GM18909 (cell line): ENCODE measurements at regions not wholly inside any gene's neighbourhood (a gene's known extent, or its start where the extent isn't known, plus 50 kb on each side); places are given as distances from the start of the nearest gene placed in this dataset.
"Not testable (repeated sequence)": the region's sequence is repeated elsewhere in the genome, so short reads cannot be mapped to it uniquely, and the experiment has no call there.

ENCODE experiments used
- ATAC-seq: cut with Tn5 transposase; IDR thresholded peaks from one replicate; pipeline ENCODE4 v1.9.1; 2021; ENCODE audit warnings: mild to moderate bottlenecking; ENCODE audit not compliant: unreplicated experiment, poor library complexity

GRCh38 chr5:89087128-89087527 lies 204.1 kb upstream of the MEF2C start:
- no peak for ATAC-seq

- no peak for ATAC-seq
Measured at GRCh38 chr5:89086390-89087086, 203.6 kb upstream of the MEF2C start.

DNA sequence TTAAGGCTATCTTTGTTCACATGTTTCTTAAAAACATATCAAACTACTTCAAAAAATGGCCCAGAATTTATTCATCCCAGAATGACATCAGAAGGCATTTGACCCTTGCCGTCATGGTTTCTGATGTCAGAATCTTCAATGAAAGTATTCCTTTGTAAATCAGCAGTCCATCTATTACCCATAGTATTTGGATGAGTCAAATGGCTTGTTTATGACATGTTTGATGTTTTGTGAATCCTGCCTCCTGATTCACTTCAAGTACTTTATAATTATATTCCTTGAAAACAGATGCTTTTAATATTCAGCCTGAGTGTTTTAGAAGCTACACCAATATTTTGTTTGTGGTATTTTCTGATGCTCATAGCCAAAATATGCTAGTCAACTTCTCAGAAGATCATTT lies 200.8 kb upstream of the MEF2C start:
- no peak for ATAC-seq

- ATAC-seq = peak; percentile 82
Measured at GRCh38 chr5:89081360-89081759, 198.4 kb upstream of the MEF2C start.

DNA sequence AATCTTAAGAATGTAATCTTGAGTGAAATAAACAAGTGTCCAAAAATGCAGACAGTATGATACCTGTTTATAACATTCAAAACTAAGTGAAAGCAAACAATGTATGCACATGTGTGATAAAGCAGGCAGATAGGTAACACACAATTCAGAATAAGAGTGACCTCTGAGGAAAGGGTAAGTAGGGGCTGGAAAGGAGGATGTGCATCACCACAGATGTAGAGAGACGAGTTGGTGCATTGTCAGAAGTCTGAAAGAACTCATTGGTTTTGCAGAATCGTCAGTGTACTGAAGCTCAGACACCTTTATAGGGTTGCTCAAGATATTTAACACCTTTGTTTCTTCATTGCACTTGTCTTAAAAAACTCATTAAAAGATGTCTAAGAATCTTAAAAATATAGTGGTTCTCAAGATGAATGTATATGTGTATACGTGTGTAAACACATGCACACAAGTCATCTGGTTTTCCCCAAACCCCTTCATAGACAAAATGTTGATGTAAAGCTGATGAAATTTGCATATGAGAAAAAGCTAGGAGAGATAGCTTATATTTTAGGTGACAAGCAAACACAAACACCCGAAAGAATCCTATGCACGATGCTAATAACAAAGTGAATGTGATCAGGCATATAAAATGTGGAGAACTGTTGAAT lies 197.6 kb upstream of the MEF2C start:
- ATAC-seq = no peak

DNA sequence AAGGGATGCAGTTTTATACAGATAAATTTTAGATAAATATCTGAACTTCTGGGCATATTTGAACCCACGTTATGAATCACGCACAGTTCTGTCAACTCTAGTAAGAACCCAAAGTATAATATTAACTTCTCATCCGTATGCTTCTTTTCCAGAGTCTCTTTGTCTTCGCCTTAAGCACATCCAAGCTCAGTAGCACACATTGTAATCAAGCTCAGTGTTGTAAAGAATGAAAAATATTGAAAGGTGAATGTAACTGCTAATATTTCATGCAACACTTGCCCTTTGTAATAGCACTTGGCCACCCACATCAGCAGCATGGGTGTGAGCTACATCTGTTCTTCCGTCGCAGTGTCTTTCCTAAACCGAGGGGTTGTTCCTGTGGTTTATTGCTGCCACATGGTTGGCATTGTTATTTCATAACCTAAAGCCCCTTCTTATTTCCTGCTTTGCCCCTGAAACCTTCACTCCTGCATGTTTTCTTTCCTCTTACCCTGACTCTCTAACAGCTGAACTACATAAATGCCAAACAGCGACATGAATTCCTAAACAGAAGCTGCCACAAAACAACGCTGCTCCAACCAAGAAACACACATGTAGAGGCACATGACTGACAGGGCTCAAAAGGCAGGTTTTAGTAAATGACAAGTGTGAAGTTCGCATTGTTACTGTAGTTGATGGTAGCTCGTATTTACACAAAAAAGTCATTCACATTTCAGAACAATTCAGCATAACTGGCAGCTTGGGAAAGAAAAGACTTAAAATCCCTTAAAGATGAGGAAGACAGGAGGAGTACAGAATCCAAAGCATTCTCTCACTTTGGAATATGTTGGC lies 190.1 kb upstream of the MEF2C start:
- ATAC-seq = no peak

GRCh38 chr5:89071941-89072331 lies 189.0 kb upstream of the MEF2C start:
- ATAC-seq = peak; percentile 65

DNA sequence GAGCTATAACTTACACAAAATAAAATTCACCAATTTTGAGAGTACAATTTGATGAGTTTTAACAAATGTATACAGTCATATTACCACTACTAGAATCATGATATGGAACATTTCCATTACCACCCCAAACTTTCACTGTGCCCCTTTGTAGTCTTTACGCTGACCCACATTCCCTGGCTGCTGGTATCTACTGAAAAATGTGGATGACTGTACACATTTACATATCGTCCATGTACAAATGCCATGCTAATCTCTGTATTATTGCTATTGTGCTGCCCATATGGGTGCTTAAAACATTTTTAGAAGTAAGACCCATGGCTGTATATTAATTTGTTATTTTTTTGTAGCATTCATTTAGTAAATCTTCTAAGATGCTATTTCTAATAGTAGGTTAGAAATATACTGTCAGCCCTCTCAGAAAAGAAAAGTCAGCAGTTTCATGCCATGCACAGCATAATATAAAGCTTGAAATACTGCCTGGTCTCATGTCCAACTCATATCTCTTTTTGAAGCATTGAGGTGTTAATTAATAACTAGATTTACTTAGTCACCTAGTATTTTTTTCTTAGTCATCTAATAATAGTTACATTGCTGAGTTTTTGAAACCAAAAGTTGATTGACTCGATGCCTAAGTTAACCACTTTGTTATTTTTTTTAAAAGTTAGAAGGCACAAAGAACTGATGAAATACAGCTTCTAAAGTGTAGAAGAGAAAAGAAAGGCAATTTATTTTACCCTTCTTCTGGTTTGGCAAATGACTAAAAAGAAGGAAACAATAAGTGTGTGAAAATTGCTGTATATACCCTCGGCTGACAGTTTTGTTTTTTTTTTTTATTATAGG lies 188.3 kb upstream of the MEF2C start:
- ATAC-seq = peak; percentile 86

- ATAC-seq = no peak
Measured at GRCh38 chr5:89069591-89069990, 186.6 kb upstream of the MEF2C start.

DNA sequence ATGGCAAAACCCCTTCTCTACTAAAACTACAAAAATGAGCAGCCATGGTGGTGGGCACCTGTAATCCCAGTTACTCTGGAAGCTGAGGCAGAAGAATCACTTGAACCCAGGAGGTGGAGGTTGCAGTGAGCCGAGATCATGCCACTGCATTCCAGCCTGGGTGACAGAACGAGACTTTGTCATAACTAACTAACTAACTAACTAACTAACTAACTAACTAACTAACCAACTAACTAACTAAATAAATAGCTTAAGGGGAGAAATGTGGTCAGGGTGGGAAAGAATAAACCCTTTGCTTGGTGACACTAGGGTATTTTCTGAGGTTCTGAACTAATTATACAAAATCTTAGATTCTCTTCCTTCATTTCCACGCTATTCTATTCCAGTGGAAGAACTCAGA lies 184.4 kb upstream of the MEF2C start:
- no peak for ATAC-seq

DNA sequence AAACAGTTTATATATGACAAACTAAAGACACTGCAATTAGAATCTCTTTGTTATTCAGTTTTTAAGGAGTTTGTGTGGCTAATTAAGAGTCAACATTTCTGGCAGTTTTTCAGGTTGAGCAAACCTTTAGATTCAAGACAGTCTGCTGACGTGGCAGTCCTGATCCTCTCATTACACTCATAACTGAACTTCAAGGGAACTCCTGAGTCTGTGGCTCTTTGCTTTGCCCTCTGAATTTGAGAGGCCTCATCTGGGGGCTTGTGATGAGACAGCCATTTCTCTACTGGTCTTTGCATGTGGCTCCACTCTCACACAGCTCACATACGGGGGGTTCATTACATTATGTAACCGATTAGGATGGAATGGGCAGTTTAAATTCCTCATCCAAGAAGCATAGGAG lies 182.9 kb upstream of the MEF2C start:
- ATAC-seq = peak; percentile 78

DNA sequence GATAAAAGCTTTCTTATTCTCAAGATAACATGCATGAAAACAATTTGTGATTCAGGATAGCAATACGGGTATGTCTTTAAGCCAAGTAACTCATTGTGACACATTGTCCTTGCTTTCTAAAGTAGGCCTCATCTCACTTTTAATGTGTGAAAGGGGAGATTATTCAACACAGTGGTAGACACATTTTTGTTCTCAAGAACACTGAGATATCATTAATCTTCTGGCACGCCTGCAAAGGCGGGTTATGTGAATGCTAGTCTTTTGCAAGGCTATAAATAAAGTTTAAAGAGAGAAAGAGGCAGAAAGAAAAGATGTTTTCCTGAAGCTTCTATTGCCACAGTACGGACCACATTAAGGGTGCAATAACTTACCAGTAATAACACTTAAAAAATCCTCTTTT lies 181.8 kb upstream of the MEF2C start:
- ATAC-seq = no peak

DNA sequence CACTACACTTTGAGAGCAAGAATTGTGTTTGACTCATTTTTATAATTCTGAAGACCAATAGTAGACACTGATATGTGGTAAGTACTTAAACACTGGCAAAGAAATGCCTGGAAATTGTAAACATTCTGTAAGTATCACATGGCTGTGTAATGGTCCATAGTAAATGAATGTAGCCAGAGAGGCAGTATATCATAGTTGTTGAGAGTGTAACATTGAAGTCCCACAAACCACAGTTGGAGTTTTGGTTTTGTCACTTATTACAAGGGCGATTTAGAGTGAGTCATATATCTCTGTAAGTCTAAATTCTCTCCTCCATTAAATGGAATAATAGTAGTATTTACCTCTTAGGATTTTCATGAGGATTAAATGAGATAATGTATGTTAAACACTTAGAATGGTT lies 181.1 kb upstream of the MEF2C start:
- ATAC-seq = peak; percentile 81

DNA sequence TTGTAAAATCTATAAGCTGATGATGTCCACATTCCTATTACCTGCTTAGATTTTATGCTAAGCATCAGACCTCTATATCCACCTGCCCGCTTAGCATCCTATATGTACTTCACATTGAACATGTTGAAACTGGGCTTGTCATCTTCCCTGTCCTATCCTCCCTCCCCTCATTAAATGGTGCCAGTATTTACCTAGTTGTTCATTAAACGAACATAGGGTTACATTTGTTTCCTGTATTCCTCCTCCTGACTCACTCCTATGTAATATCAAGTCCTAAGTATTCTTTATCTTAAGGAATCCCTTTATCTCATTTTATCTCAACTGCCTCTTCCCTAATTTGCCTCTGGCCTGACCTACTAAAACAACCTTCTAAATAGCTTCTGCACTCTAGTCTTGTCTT lies 177.8 kb upstream of the MEF2C start:
- no peak for ATAC-seq

GRCh38 chr5:89059274-89059673 lies 176.3 kb upstream of the MEF2C start:
- ATAC-seq = no peak

- ATAC-seq = no peak
Measured at GRCh38 chr5:89055695-89056085, 172.7 kb upstream of the MEF2C start.

- ATAC-seq = no peak
Measured at GRCh38 chr5:89055015-89055694, 172.2 kb upstream of the MEF2C start.

- no peak for ATAC-seq
Measured at GRCh38 chr5:89053547-89053946, 170.6 kb upstream of the MEF2C start.

GRCh38 chr5:89050062-89050461 lies 167.1 kb upstream of the MEF2C start:
- not testable (repeated sequence) for ATAC-seq

DNA sequence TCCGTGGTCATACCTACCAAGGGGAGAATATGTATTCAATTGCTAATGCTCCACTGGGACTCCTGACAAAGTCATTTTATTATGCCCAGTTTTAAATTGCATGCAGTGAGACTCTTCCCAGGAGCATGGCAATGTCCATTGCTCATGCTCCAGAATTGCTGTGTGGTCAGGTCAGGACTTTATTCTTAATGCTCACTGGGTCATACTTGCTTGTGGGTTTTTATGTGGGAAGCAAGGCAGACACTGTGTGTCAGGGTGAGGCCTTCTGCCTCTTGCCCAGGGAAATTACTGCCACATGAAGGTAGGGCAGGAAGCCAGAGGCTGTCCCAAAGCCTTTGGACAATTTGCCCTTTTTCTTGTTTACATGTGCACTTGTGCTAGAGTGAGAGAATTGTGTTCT lies 164.6 kb upstream of the MEF2C start:
- ATAC-seq = no peak
